IMR-90 (cell line): ENCODE measurements at regions not wholly inside any gene's neighbourhood (a gene's known extent, or its start where the extent isn't known, plus 50 kb on each side); places are given as distances from the start of the nearest gene placed in this dataset.

Experiments
- ATAC-seq: fragments of 200-7000 bp; cut with Tn5 transposase; 2 replicates; pipeline ENCODE4 v1.9.1; 2020; ENCODE audit warnings: low read depth, mild to moderate bottlenecking, moderate library complexity
- BruUV-seq: library from RNA; stranded (reverse); fragments of 400-500 nt; replicated peaks from 2 replicates; lab custom pipeline; 2021; lab: Mats Ljungman, UMichigan
- CTCF ChIA-PET: fragments of 300-600 bp; formaldehyde crosslinking; extraction: SDS; loops from one replicate; lab custom pipeline; 2021; ENCODE audit warnings: antibody characterized with exemption; lab: Yijun Ruan, JAX
- POLR2A ChIA-PET: fragments of 300-600 bp; sonication (Branson Sonifier 250); formaldehyde crosslinking; loops from one replicate; lab custom pipeline; 2022; ENCODE audit warnings: antibody characterized with exemption; ENCODE audit not compliant: unreplicated experiment; lab: Charles Lee
- DNase-seq: peaks from one replicate; pipeline ENCODE4 v3.0.0; 2013
- H2AFZ ChIP-seq: replicated peaks from 2 replicates; pipeline ENCODE3; 2013; ENCODE audit warnings: low read length, mild to moderate bottlenecking; ENCODE audit not compliant: poor library complexity
- H2AK5ac ChIP-seq: 2 replicates; pipeline ENCODE4 v1.6.1; 2013; ENCODE audit warnings: low read depth, low read length, inconsistent platforms
- H2AK9ac ChIP-seq: replicated peaks from 2 replicates; pipeline ENCODE3; 2013; ENCODE audit warnings: mild to moderate bottlenecking, low read depth, low read length, moderate library complexity; ENCODE audit not compliant: poor library complexity
- H2BK120ac ChIP-seq: 2 replicates; pipeline ENCODE4 v1.6.1; 2013; ENCODE audit warnings: low read depth, low read length, inconsistent platforms
- H2BK15ac ChIP-seq: 3 replicates; pipeline ENCODE4 v1.6.1; 2013; ENCODE audit warnings: low read depth, low read length, inconsistent platforms
- H2BK20ac ChIP-seq: 2 replicates; pipeline ENCODE4 v1.6.1; 2013; ENCODE audit warnings: low read depth, mild to moderate bottlenecking, inconsistent platforms, low read length, moderate library complexity
- H2BK5ac ChIP-seq: 2 replicates; pipeline ENCODE4 v1.6.1; 2013; ENCODE audit warnings: mild to moderate bottlenecking, low read depth, low read length, inconsistent platforms; ENCODE audit not compliant: poor library complexity, severe bottlenecking
- H3K14ac ChIP-seq: replicated peaks from 2 replicates; pipeline ENCODE4 v1.6.1; 2013; ENCODE audit warnings: low read depth, low read length, inconsistent platforms
- H3K18ac ChIP-seq: 2 replicates; pipeline ENCODE4 v1.6.1; 2013; ENCODE audit warnings: low read depth, low read length, control low read depth
- H3K23ac ChIP-seq: 2 replicates; pipeline ENCODE4 v1.6.1; 2013; ENCODE audit warnings: low read depth, low read length, inconsistent platforms
- H3K27ac ChIP-seq: 2 replicates; pipeline ENCODE4 v1.5.1; 2013; ENCODE audit warnings: mild to moderate bottlenecking, control low read depth, low read length; ENCODE audit not compliant: insufficient read depth
- H3K27me3 ChIP-seq: 2 replicates; pipeline ENCODE4 v1.6.1; 2013; ENCODE audit warnings: low read length; ENCODE audit not compliant: control insufficient read depth, insufficient read depth
- H3K36me3 ChIP-seq: 2 replicates; pipeline ENCODE4 v1.6.1; 2013; ENCODE audit warnings: low read length, mixed read lengths; ENCODE audit not compliant: control insufficient read depth, insufficient read depth
- H3K4ac ChIP-seq: 2 replicates; pipeline ENCODE4 v1.6.1; 2013; ENCODE audit warnings: low read depth, low read length, inconsistent platforms
- H3K4me1 ChIP-seq: 2 replicates; pipeline ENCODE4 v1.6.1; 2013; ENCODE audit warnings: low read length, mixed read lengths; ENCODE audit not compliant: control insufficient read depth, insufficient read depth
- H3K4me2 ChIP-seq: 2 replicates; pipeline ENCODE4 v1.6.1; 2013; ENCODE audit warnings: low read depth, mild to moderate bottlenecking, control low read depth, low read length, moderate library complexity
- H3K4me3 ChIP-seq: 2 replicates; pipeline ENCODE4 v1.5.1; 2013; ENCODE audit warnings: low read depth, mild to moderate bottlenecking, control low read depth, low read length, moderate library complexity; ENCODE audit not compliant: insufficient read depth
- H3K56ac ChIP-seq: 2 replicates; pipeline ENCODE4 v1.6.1; 2013; ENCODE audit warnings: low read length, inconsistent platforms; ENCODE audit not compliant: insufficient read depth; ENCODE audit errors: extremely low read depth
- H3K79me1 ChIP-seq, 2 experiments: 2 replicates each; pipeline ENCODE4 v1.6.1; 2013; ENCODE audit warnings: low read length in 2 of 2, inconsistent platforms in 1 of 2, low read depth in 1 of 2
- H3K9ac ChIP-seq: 2 replicates; pipeline ENCODE4 v1.6.1; 2013; ENCODE audit warnings: low read depth, low read length, control low read depth
- H3K9me1 ChIP-seq: 2 replicates; pipeline ENCODE4 v1.6.1; 2013; ENCODE audit warnings: low read length, inconsistent platforms; ENCODE audit not compliant: insufficient read depth
- H3K9me3 ChIP-seq: 2 replicates; pipeline ENCODE4 v1.6.1; 2013; ENCODE audit warnings: low read length; ENCODE audit not compliant: control insufficient read depth, insufficient read depth
- H4K20me1 ChIP-seq: 2 replicates; pipeline ENCODE4 v1.6.1; 2013; ENCODE audit warnings: low read length, inconsistent platforms; ENCODE audit not compliant: insufficient read depth
- H4K5ac ChIP-seq: 2 replicates; pipeline ENCODE4 v1.6.1; 2013; ENCODE audit warnings: mild to moderate bottlenecking, low read depth, low read length, control low read depth
- H4K8ac ChIP-seq, 2 experiments: 2 replicates each; pipeline ENCODE4 v1.6.1; 2013; ENCODE audit warnings: low read depth in 2 of 2, low read length in 2 of 2, control low read depth in 1 of 2, inconsistent platforms in 1 of 2
- H4K91ac ChIP-seq: 2 replicates; pipeline ENCODE4 v1.6.1; 2013; ENCODE audit warnings: low read depth, low read length, inconsistent platforms; ENCODE audit not compliant: insufficient read depth
- BHLHE40 ChIP-seq: fragments of 150-350 bp; IDR thresholded peaks from 2 replicates; pipeline ENCODE4 v1.6.1; 2016; ENCODE audit warnings: mild to moderate bottlenecking, low read depth, low read length
- CEBPB ChIP-seq: IDR thresholded peaks from 2 replicates; pipeline ENCODE4 v1.6.1; 2012; ENCODE audit warnings: low read depth, low read length, improper control_type of control experiment
- CHD1 ChIP-seq: IDR thresholded peaks from 2 replicates; pipeline ENCODE4 v1.6.1; 2012; ENCODE audit warnings: low read depth, low read length, improper control_type of control experiment
- CTCF ChIP-seq: conservative IDR thresholded peaks from 2 replicates; pipeline ENCODE4 v1.5.1; 2012; ENCODE audit warnings: mild to moderate bottlenecking, low read depth, low read length, improper control_type of control experiment
- ELK1 ChIP-seq: fragments of 150-350 bp; IDR thresholded peaks from 2 replicates; pipeline ENCODE4 v1.6.1; 2016; ENCODE audit warnings: low read depth, mild to moderate bottlenecking, low read length, moderate library complexity, borderline replicate concordance
- FOS ChIP-seq: fragments of 150-350 bp; IDR thresholded peaks from 2 replicates; pipeline ENCODE4 v1.6.1; 2016; ENCODE audit warnings: low read depth, low read length
- MAFK ChIP-seq: IDR thresholded peaks from 2 replicates; pipeline ENCODE4 v1.6.1; 2012; ENCODE audit warnings: low read depth, low read length, improper control_type of control experiment
- MAZ ChIP-seq: IDR thresholded peaks from 2 replicates; pipeline ENCODE4 v1.6.1; 2012; ENCODE audit warnings: low read depth, mild to moderate bottlenecking, low read length, improper control_type of control experiment, moderate library complexity, borderline replicate concordance
- MXI1 ChIP-seq: IDR thresholded peaks from 2 replicates; pipeline ENCODE4 v1.6.1; 2012; ENCODE audit warnings: low read depth, mild to moderate bottlenecking, low read length, moderate library complexity, borderline replicate concordance
- NFE2L2 ChIP-seq: fragments of 150-350 bp; IDR thresholded peaks from 2 replicates; pipeline ENCODE4 v1.6.1; 2016; ENCODE audit warnings: low read depth, mild to moderate bottlenecking, low read length
- POLR2A ChIP-seq: IDR thresholded peaks from 2 replicates; pipeline ENCODE4 v1.6.1; 2012; ENCODE audit warnings: mild to moderate bottlenecking, low read depth, low read length
- RAD21 ChIP-seq: IDR thresholded peaks from 2 replicates; pipeline ENCODE4 v1.6.1; 2012; ENCODE audit warnings: low read length, improper control_type of control experiment
- RCOR1 ChIP-seq: IDR thresholded peaks from 2 replicates; pipeline ENCODE4 v1.6.1; 2012; ENCODE audit warnings: mild to moderate bottlenecking, low read length, improper control_type of control experiment; ENCODE audit not compliant: insufficient replicate concordance
- RFX5 ChIP-seq: IDR thresholded peaks from 2 replicates; pipeline ENCODE4 v1.8.0; 2012; ENCODE audit warnings: low read depth, mild to moderate bottlenecking, low read length, moderate library complexity
- SMC3 ChIP-seq: fragments of 150-350 bp; IDR thresholded peaks from 2 replicates; pipeline ENCODE4 v1.6.1; 2016; ENCODE audit warnings: low read depth, mild to moderate bottlenecking, antibody characterized with exemption, low read length, moderate library complexity
- WGBS, 2 experiments: methylation state at CpG; one replicate each; pipeline versions ENCODE4 v1.1.5 to v1.1.7; 2013; ENCODE audit warnings: missing lambda C conversion rate in 2 of 2; ENCODE audit not compliant: insufficient read length in 1 of 2; ENCODE audit errors: extremely low coverage in 2 of 2; 5-methylcytosine and 5-hydroxymethylcytosine counted together
- dilution Hi-C: fragments of 300-500 bp; cut with HindIII; formaldehyde crosslinking; loops from one replicate; pipeline ENCODE4 v1.14.3; 2018; ENCODE audit warnings: low sequenced_read_pairs; ENCODE audit not compliant: unreplicated experiment
- in situ Hi-C: fragments of 300-500 bp; cut with MboI; formaldehyde crosslinking; loops from 3 replicates; pipeline ENCODE4 v1.14.3; 2019; ENCODE audit warnings: low sequenced_read_pairs, inconsistent platforms, mixed read lengths
- intact Hi-C: fragments of 100-400 bp; cut with micrococcal nuclease; formaldehyde crosslinking; loops from 2 replicates; pipeline ENCODE4 v1.10.0; 2022
- TF ChIP-seq, protein P1 (sequence below): fragments of 150-350 bp; IDR thresholded peaks from 2 replicates; pipeline ENCODE4 v1.6.1; 2017; ENCODE audit warnings: mild to moderate bottlenecking, antibody characterized with exemption, low read length, low read depth

DNA sequence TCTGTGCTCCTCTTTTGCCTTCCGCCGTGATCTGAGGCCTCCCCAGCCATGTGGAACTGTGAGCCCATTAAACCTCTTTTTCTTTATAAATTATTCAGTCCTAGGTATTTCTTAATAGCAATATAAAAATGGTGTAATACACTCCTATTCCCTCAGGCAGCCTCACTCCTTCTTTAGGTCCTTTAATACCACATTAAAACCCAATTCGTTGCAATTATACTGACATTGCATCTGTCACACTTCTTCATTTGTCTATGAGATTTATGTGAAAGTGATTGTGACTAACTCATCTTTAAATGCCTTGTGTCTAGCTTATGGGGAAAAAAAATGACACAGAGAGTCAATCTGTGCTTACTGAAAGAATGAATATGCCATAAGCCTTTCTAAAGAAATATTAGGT lies 1035.2 kb upstream of the SLIT2 start:
- H2AK5ac ChIP-seq, result no peak overlapping the region
- no peak overlapping the region for H2AFZ ChIP-seq
- no peak overlapping the region for H3K14ac ChIP-seq
- no peak overlapping the region for H3K4me3 ChIP-seq
- WGBS, 2 experiments, result no CpG with 5 or more reads among the region's 3 CpGs
- H3K18ac ChIP-seq, result no peak overlapping the region
- H3K4me2 ChIP-seq, result no peak overlapping the region
- no peak overlapping the region for H2BK120ac ChIP-seq
- no peak overlapping the region for H2BK15ac ChIP-seq
- H3K56ac ChIP-seq, result no peak overlapping the region
- no peak overlapping the region for H3K27ac ChIP-seq
- no peak overlapping the region for H4K5ac ChIP-seq
- H2AK9ac ChIP-seq, result no peak overlapping the region
- H4K91ac ChIP-seq, result no peak overlapping the region
- no peak overlapping the region for H2BK20ac ChIP-seq
- in situ Hi-C loops, result no loop called here
- H3K9me3 ChIP-seq, result no peaks in the 10 kb centered on the region
- no peak overlapping the region for H3K23ac ChIP-seq
- no peaks in the 10 kb centered on the region for H3K79me1 ChIP-seq
- H3K4ac ChIP-seq, result no peak overlapping the region
- no peak for ATAC-seq
- no peaks in the 10 kb centered on the region for H4K20me1 ChIP-seq
- H3K9ac ChIP-seq, result no peak overlapping the region
- H3K4me1 ChIP-seq, result no peaks in the 10 kb centered on the region
- ChIA-PET CTCF (no interaction called here), POLR2A (no interaction called here)
- no peak for DNase-seq
- TF ChIP-seq NFE2L2 (no peak), CHD1 (no peak), CTCF (no peak), MAZ (no peak), CEBPB (no peak), RCOR1 (no peak), BHLHE40 (no peak), FOS (no peak), RAD21 (no peak), SMC3 (no peak), POLR2A (no peak), ELK1 (no peak), RFX5 (no peak), MXI1 (no peak), MAFK (no peak)
- TF ChIP-seq, protein P1, sequence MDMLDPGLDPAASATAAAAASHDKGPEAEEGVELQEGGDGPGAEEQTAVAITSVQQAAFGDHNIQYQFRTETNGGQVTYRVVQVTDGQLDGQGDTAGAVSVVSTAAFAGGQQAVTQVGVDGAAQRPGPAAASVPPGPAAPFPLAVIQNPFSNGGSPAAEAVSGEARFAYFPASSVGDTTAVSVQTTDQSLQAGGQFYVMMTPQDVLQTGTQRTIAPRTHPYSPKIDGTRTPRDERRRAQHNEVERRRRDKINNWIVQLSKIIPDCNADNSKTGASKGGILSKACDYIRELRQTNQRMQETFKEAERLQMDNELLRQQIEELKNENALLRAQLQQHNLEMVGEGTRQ, result no peak
- no peak overlapping the region for H2BK5ac ChIP-seq
- no peak overlapping the region for H4K8ac ChIP-seq
- H3K27me3 ChIP-seq, result no peaks in the 10 kb centered on the region; the same call in 1 of the 2 replicates
- H3K9me1 ChIP-seq, result no peaks in the 10 kb centered on the region
- H3K36me3 ChIP-seq, result no peaks in the 10 kb centered on the region
- intact Hi-C loops, result no loop called here
- BruUV-seq, result no TSS peak
- dilution Hi-C loops, result no loop called here
